IPS-NIHi7 (cell line): ENCODE measurements at regions not wholly inside any gene's neighbourhood (a gene's known extent, or its start where the extent isn't known, plus 50 kb on each side); places are given as distances from the start of the nearest gene placed in this dataset.

ENCODE experiments used
- DNase-seq: peaks from one replicate; pipeline ENCODE4 v3.0.0; 2012; ENCODE audit warnings: mixed read lengths; ENCODE audit errors: extremely low spot score

DNA sequence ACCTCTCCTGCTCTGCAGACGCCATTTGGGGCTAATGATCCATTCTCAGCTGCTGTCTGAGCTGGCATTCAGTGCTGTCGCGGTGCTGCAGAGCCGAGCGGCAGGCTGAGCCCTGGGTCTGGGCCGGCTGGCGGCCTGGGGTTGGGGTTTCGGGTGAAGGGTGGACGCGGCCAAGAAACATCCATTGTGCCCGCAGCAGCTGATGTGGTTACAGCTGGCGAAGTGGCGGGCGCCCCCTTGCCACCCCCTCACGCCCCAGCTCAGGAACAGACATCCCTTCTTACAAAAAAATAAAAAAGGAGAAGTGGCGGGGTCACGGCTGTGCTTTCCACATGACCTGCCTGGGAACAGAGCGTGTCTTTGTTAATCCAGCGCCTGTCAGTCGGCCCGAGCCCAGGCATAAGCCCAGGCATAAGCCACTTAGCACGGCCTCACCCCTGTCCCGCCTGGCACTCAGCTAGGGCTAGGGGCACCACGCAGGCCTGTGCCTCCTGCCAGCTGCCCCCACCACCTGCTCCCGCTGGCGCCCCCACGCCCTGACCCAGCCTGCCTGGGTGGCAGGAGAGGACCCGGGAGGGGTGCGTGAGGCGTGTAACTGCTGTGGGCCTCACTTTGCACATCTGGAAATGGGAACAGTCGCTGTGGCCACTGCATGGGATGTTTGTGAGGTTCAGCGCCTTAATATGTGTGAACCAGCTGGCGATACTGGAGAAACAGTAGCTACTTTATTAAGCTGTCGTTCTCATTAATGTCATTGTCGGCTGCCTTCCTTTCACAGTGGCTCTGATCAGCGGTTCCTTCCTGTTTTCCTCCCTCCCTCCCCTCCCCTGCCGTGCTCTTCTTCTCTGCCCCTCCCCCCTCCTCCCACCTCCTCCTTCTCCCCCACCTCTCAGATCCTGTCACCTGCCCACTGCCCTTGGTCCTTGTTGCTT is 197.7 kb upstream of the CIBAR2 start:
- peak; percentile 46 for DNase-seq

DNA sequence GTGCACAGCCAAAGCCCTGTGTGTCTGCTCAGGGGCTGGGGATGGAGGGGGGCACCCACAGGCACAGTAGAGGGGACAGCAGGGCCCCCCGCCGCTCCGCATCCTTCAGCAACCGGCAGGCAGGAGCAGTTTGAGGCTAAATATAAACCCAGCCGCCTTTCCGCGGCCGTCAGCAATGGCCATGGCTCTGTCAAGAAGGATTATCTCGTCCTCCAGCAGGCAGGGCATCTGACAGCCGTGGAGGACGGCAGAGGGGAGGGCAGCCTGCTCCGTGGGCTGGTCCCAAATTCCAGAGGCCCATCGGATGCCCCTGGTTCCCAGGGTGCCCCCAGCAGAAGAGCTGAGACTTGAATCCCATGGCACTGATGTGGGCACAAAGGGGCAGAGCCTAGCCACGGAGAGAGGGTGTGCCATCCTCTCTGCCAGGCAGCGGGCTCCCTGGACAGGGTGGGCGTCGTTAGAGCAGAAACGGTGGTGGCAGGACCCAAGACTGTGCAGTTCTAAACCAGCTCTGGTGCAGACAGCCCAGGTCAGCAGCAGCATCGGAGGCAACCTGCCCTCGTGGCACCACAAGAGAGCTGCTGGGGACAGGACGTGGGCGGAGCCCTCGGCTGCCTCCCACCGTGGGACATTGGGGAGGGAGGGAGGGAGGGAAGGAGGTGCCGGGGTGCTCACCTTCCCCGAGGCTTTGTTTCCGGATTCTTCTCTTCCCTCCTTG is 198.8 kb upstream of the CIBAR2 start:
- peak; percentile 35 for DNase-seq

- DNase-seq = no peak
Observed at GRCh38 chr16:85311741-85312140, 199.5 kb upstream of the CIBAR2 start.

GRCh38 chr16:85312174-85312573 is 199.9 kb upstream of the CIBAR2 start:
- DNase-seq = no peak

DNA sequence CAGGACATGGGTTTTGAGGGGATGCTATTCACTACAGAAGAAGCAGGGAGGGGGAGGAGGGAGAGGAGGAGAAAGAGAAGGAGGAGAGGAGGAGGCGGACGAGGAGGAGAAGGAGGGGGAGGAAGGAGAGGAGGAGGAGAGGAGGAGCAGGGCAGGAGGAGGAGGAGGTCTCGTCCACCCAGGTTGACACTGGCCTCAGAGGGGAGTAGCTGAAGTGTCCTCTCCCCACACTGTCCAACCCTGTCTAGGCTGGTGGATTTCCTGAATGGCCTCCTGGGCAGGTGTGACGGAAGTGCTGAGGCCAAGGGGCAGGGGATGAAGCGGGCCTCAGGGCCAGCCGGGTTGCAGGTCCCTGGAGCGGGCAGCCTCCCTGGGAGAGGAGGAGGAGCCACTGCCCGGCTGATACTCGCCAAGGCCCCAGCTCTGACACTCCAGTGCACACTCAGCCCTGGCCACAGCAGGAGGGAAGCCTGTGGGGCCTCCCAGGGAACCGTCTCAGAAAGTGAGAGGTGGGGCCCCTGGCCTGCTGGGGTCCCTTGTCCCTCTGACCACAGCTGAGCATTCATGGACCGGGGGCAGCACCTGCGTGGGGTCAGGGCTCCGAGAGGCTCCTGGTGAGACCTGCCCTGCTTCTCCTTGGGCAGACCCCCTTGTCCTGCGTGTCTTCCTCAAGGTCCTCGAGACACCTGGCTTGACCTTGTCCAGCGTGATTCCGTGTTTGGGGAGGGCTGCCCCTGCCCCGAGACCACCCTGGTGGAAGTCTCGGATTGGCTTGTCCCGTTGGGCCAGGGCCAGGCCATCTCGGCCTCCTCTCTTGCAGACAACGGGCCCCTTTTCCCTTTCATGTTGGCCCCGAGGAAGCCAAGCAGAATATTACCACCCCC is 200.6 kb upstream of the CIBAR2 start:
- DNase-seq = no peak

- no peak for DNase-seq
Observed at GRCh38 chr16:85313526-85314301, 201.4 kb upstream of the CIBAR2 start.

DNA sequence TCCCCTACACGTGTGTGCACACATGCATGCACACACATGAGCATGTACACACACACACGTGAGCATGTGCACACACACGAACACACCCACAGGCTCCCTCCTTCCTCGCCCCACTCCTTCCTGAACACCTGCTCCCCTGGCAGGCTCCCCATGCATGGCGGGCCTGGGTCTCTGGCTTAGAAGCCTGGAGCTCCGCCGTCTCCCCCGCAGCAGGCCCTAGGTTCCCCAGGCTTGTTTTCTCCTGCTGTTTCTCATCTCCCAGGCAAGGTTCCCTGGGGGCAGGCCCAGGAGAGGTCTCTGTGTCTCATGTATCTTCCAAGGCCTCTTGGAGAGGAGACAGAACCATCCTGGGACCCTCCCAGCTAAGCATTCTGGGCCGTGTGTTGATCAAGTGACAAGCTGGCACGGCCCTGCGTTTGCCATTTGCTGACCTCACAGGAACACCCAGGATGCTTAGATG is 202.3 kb upstream of the CIBAR2 start:
- DNase-seq = no peak

- no peak for DNase-seq
Observed at GRCh38 chr16:85315866-85316265, 203.6 kb upstream of the CIBAR2 start.

GRCh38 chr16:85316321-85316919 is 204.1 kb upstream of the CIBAR2 start:
- DNase-seq = peak; percentile 85

DNA sequence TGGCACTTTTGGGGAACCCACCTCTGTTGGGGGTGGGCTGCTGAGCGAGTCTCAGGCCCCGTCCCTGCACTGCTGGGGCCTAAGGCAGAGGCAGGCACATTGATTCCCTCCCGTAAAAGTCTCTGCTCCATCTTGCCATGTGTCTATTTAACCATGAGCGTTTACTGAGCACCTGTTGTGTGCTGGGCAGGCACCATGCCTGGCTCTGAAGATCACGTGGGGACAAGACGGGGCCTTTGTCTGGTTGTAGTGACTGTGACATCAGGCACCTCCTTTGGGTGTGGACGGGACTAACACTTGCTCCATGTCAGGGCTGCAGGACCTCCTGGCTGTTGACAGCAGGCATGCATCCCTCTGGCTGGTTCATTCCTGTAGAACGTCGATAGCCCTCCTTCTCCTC is 204.7 kb upstream of the CIBAR2 start:
- DNase-seq = no peak

DNA sequence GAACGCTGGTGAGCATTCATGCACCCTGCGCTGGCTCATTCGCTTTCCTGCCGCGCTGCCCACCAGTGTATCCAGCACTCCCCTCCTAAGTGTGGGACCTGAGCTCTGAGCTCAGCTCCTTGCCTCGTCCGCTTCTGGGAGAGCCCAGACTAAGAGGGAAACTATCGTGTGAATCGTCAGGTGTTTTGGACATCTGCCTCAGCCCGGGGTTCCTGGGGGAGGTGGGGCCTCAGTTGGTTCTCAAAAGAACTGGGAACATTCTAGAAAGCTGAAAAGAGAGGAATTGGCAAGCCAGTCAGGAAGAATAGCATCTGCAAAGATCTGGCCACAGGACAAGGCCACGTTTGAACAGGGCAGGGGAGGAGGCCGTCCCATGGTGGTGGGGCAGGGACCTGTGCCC is 205.4 kb upstream of the CIBAR2 start:
- no peak for DNase-seq

DNA sequence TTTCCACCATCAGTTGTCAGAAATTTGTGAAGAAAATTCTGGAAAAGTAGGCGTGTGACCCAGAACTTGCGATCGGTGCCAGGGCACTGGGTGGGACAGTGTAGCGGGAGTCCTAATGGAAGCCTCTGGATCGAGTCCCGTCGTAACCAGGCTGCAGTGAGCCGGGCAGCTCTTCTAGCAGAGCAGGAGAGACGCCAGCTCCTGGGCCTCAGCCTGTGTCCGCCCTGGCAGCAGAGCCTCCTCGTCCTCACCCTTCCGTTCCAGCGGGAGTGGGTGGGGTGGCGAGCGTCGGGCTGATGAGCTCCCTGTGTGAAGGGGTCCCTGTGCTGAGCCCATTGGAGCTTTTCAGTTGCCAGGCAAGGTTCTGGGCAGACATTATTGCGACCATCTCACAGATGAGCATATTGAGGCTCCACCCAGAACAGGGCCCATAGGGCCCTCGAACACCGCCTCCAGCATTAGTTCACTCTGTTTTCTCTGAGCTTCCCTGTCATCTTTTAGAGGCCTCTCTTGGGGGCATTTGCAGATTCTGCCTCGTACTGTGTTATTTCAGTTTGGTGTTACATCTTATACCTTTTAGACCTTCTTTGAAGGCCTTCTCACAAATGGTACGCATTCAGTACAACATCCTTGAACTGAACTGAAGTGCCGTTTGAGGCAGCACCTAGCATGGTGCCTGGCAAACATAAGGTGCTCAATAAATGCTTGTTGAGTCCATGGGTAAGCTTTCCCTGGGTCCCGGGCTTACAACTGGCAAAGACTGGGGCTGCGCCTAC is 207.1 kb upstream of the CIBAR2 start:
- no peak for DNase-seq

GRCh38 chr16:85319984-85320440 is 207.7 kb upstream of the CIBAR2 start:
- no peak for DNase-seq

DNA sequence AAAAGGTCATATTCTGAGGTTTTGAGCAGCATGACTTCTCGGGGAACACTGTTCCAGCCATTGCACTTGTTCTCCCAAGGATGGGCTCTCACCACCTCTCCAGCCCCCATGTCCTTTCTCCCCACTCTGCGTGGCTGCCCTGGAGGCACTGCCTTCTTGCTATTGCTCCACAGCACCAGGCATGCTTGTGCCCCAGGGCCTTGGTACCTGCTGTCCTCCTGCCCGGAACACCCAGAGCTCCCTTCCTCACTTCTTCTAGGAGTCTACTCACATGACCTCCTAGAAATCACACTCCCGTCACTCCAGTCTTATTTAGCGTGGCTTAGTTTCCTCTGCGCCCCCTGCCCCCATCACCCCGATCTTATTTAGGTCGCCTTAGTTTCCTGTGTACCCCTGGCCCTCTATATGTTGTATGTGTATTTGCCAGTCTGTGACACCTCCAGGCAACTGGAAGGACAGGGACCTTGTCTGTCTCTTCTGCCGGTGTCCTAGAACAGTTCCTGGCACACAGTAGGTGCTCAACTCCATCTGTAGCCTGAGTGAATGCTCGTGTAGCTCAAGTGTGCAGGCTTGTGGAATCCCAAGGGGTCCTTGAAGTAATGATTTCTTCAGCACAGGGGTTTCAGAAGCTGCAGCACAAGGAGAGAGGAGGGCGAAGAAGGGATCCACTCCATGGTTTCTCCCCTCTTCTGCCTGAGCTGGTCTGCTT is 208.6 kb upstream of the CIBAR2 start:
- no peak for DNase-seq

DNA sequence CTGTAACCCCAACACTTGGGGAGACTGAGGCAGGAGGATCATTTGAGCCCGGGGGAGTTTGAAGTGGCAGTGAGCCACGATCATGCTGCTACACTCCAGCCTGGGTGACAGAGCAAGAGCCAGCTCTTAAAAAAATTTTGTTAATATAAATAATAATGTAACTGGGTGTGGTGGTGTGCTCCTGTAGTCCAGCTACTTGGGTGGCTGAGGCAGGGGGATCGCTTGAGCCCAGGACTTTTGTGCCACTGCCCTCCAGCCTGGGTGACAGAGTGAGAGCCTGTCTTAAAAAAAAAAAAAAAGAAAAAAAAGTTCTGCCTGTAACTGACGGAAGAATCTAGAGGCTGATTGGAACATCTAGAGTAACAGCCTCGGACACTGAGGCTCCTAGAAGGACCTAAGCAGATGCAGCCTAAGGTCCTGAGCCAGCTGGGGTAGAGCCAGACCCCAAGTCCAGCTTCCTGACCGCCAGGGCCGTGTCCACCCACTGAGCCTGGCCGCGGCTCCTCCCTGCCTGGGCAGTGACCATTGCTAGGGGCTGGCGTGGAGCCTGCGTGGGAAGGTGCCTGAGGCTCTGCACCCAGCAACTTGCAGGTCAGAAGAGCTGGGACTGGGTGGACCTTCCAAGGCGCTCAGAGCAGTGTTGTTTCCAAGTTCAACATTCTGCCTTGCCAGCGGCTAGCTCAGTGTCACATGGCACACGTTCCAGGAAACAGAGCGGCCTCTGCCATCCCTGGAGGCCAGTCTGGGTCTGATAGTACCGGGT is 209.4 kb upstream of the CIBAR2 start:
- no peak for DNase-seq

DNA sequence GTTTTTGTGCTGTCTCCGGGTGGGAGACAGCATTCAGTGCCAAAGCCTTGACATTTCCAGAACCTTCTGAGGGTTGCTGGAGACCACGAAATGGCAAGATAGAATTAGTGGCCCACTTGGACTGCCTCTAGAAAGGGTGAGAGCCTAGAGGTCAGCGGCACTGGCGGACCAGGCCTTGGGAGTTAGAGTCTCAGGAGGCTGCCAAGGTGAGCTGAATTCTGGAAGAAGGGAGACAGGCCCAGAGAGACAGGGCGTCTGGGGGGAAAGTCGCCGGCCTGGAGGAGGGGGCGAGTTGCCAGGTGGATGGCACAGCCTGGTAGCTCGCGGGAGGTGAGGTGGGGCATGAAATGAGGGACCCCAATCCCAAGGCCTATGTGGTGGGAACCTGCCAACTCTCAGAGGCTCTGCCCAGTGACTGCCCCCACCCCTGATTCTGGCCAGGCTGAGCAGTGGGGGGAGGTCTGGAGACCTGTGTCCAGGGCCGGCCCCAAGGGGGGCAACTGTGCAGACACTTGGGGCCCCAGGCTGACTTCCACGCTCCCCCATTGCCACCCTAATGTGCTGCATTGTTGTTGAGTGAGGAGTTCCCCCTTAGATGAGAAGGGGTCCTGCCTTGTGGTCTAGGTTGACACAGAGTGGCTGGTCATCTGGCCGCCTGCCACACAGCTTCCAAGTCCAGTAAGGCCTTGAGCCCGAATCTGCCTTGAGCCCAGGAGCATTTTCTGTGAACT is 211.1 kb upstream of the CIBAR2 start:
- DNase-seq = no peak

DNA sequence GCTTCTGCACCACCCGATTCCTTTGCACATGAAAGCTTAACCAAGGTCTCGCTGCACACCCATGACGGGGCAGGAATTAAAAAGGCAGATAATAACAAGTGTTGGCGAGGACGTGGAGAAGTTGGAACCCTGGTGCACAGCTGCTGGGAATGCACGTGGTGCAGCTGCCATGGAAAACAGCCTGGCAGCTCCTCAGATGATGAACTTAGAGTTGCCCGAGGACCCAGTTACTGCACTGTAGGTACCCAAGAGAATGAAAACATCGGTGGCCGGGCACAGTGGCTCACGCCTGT is 211.6 kb upstream of the CIBAR2 start:
- DNase-seq = no peak

- no peak for DNase-seq
Observed at GRCh38 chr16:85324488-85324887, 212.2 kb upstream of the CIBAR2 start.
